GM23338 (cell line): ENCODE measurements at regions not wholly inside any gene's neighbourhood (a gene's known extent, or its start where the extent isn't known, plus 50 kb on each side); places are given as distances from the start of the nearest gene placed in this dataset.

ENCODE experiments used
- ATAC-seq: fragments of 200-7000 bp; cut with Tn5 transposase; 3 replicates; pipeline ENCODE4 v1.9.1; 2020
- DNase-seq: peaks from one replicate; pipeline ENCODE4 v3.0.0-alpha.2; 2015; ENCODE audit warnings: low spot score
- H2AFZ ChIP-seq: fragments of 200-600 bp; sonication (generic); 2 replicates; pipeline ENCODE4 v1.8.0; 2016; ENCODE audit warnings: antibody characterized with exemption, mild to moderate bottlenecking, moderate library complexity
- H3F3A ChIP-seq: fragments of 200-600 bp; sonication (generic); replicated peaks from 2 replicates; pipeline ENCODE4 v1.8.0; 2017; ENCODE audit warnings: antibody characterized with exemption, mixed run types, low read depth
- H3K27ac ChIP-seq: fragments of 200-600 bp; sonication (generic); 2 replicates; pipeline ENCODE4 v1.6.1; 2016; ENCODE audit warnings: low read depth
- H3K27me3 ChIP-seq: fragments of 200-600 bp; sonication (generic); 2 replicates; pipeline ENCODE4 v1.8.0; 2016; ENCODE audit warnings: mild to moderate bottlenecking, mixed run types, moderate library complexity; ENCODE audit not compliant: insufficient read depth
- H3K36me3 ChIP-seq: fragments of 200-600 bp; sonication (generic); 2 replicates; pipeline ENCODE4 v1.8.0; 2016; ENCODE audit warnings: mild to moderate bottlenecking; ENCODE audit not compliant: insufficient read depth
- H3K4me1 ChIP-seq: fragments of 200-600 bp; sonication (generic); 2 replicates; pipeline ENCODE4 v1.8.0; 2016; ENCODE audit warnings: mild to moderate bottlenecking, moderate library complexity; ENCODE audit not compliant: insufficient read depth
- H3K4me2 ChIP-seq: fragments of 200-600 bp; sonication (generic); 2 replicates; pipeline ENCODE4 v1.7.1; 2017; ENCODE audit warnings: mixed run types
- H3K4me3 ChIP-seq: fragments of 200-600 bp; sonication (generic); 2 replicates; pipeline ENCODE4 v1.6.1; 2016; ENCODE audit warnings: mixed run types
- H3K79me2 ChIP-seq: fragments of 200-600 bp; sonication (generic); replicated peaks from 2 replicates; pipeline ENCODE4 v1.8.0; 2017; ENCODE audit warnings: mild to moderate bottlenecking; ENCODE audit not compliant: insufficient read depth
- H3K9me2 ChIP-seq: fragments of 200-600 bp; sonication (generic); 2 replicates; pipeline ENCODE4 v1.8.0; 2017; ENCODE audit not compliant: insufficient read depth
- H4K20me1 ChIP-seq: fragments of 200-600 bp; sonication (generic); replicated peaks from 2 replicates; pipeline ENCODE4 v1.8.0; 2017; ENCODE audit warnings: mild to moderate bottlenecking; ENCODE audit not compliant: insufficient read depth
- H3K27ac Mint-ChIP-seq: 2 replicates; pipeline ENCODE4 v1.8.0; 2020; ENCODE audit warnings: inconsistent platforms, mild to moderate bottlenecking, moderate library complexity, mixed read lengths
- H3K27me3 Mint-ChIP-seq: 3 replicates; pipeline ENCODE4 v1.8.0; 2022; ENCODE audit warnings: low read depth, mild to moderate bottlenecking, moderate library complexity, mixed read lengths, inconsistent platforms; ENCODE audit not compliant: insufficient read depth, poor library complexity
- H3K36me3 Mint-ChIP-seq: 3 replicates; pipeline ENCODE4 v1.8.0; 2021; ENCODE audit warnings: low read depth, mild to moderate bottlenecking, inconsistent platforms, moderate library complexity, mixed read lengths
- H3K4me1 Mint-ChIP-seq: 3 replicates; pipeline ENCODE4 v1.8.0; 2020; ENCODE audit warnings: mild to moderate bottlenecking, inconsistent platforms, mixed read lengths
- H3K4me3 Mint-ChIP-seq: 3 replicates; pipeline ENCODE4 v1.8.0; 2021; ENCODE audit warnings: moderate library complexity, mild to moderate bottlenecking, inconsistent platforms, mixed read lengths
- H3K9me3 Mint-ChIP-seq: 3 replicates; pipeline ENCODE4 v1.8.0; 2020; ENCODE audit warnings: moderate library complexity, mild to moderate bottlenecking, inconsistent platforms, mixed read lengths
- CREB1 ChIP-seq: fragments of 250-450 bp; sonication (Bioruptor Pico); IDR thresholded peaks from 2 replicates; pipeline ENCODE4 v1.5.0; 2020; ENCODE audit warnings: low read depth, mild to moderate bottlenecking, moderate library complexity
- CTCF ChIP-seq, 2 experiments: fragments of 200-600 bp in 1 of 2; sonication (generic) in 1 of 2; conservative IDR thresholded peaks; 2 replicates each; pipeline versions ENCODE4 v1.5.1 to v1.6.1; 2016 to 2017; ENCODE audit warnings: antibody characterized with exemption in 2 of 2, low read depth in 2 of 2, mild to moderate bottlenecking in 2 of 2, moderate library complexity in 1 of 2
- ETS1 ChIP-seq: IDR thresholded peaks from 2 replicates; pipeline ENCODE4 v1.6.1; 2016; ENCODE audit warnings: antibody characterized with exemption
- EZH2 ChIP-seq: fragments of 200-600 bp; sonication (generic); IDR thresholded peaks from one replicate; pipeline ENCODE4 v1.8.0; 2017; ENCODE audit warnings: antibody characterized with exemption, mild to moderate bottlenecking, low read depth; ENCODE audit not compliant: unreplicated experiment
- EZH2phosphoT487 ChIP-seq: fragments of 200-600 bp; sonication (generic); IDR thresholded peaks from one replicate; pipeline ENCODE4 v1.8.1; 2018; ENCODE audit warnings: antibody characterized with exemption; ENCODE audit not compliant: unreplicated experiment
- JUNB ChIP-seq: IDR thresholded peaks from one replicate; pipeline ENCODE4 v1.6.1; 2016; ENCODE audit warnings: antibody characterized with exemption; ENCODE audit not compliant: unreplicated experiment
- NANOG ChIP-seq: IDR thresholded peaks from 2 replicates; pipeline ENCODE4 v1.6.1; 2016; ENCODE audit warnings: antibody characterized with exemption, borderline replicate concordance
- POLR2AphosphoS5 ChIP-seq: IDR thresholded peaks from 2 replicates; pipeline ENCODE4 v1.6.1; 2016; ENCODE audit warnings: antibody characterized with exemption, low read depth
- REST ChIP-seq: IDR thresholded peaks from one replicate; pipeline ENCODE4 v1.6.1; 2018; ENCODE audit warnings: antibody characterized with exemption; ENCODE audit not compliant: unreplicated experiment
- STAT1 ChIP-seq: IDR thresholded peaks from one replicate; pipeline ENCODE4 v1.6.1; 2016; ENCODE audit warnings: antibody characterized with exemption; ENCODE audit not compliant: unreplicated experiment
- ZNF114 ChIP-seq: fragments of 250-450 bp; sonication (Bioruptor Pico); IDR thresholded peaks from 2 replicates; pipeline ENCODE4 v1.5.0; 2020; ENCODE audit warnings: mild to moderate bottlenecking, moderate library complexity
- ZNF331 ChIP-seq: fragments of 250-450 bp; sonication (Bioruptor Pico); IDR thresholded peaks from 2 replicates; pipeline ENCODE4 v1.5.0; 2020; ENCODE audit warnings: low read depth, mild to moderate bottlenecking, moderate library complexity
- ZNF462 ChIP-seq: fragments of 250-450 bp; sonication (Bioruptor Pico); IDR thresholded peaks from 2 replicates; pipeline ENCODE4 v1.5.0; 2020; ENCODE audit warnings: mild to moderate bottlenecking, moderate library complexity

- no peak overlapping the region for H3K4me2 ChIP-seq
- H3K36me3 Mint-ChIP-seq, result no peaks in the 10 kb centered on the region
- H3K27ac ChIP-seq, result no peak overlapping the region
- no peaks in the 10 kb centered on the region for H3F3A ChIP-seq
- H3K9me3 Mint-ChIP-seq, result no peaks in the 10 kb centered on the region
- peaks cover 2% of the 10 kb centered on the region for H3K27me3 Mint-ChIP-seq
- no peaks in the 10 kb centered on the region; the same call in 1 of the 2 replicates for H3K9me2 ChIP-seq
- H4K20me1 ChIP-seq, result no peaks in the 10 kb centered on the region
- H3K4me3 Mint-ChIP-seq, result no peak overlapping the region
- H2AFZ ChIP-seq, result no peak overlapping the region
- H3K27me3 ChIP-seq, result no peaks in the 10 kb centered on the region
- H3K4me1 ChIP-seq, result no peaks in the 10 kb centered on the region
- H3K79me2 ChIP-seq, result no peaks in the 10 kb centered on the region
- no peaks in the 10 kb centered on the region for H3K36me3 ChIP-seq
- ATAC-seq (no peak), DNase-seq (no peak)
- H3K27ac Mint-ChIP-seq, result no peak overlapping the region
- TF ChIP-seq CTCF (conservative IDR thresholded peaks at IDR 0.05; ENCODE audit: low read depth in 2 of 2) (no peak), ZNF462 (CRISPR knock-in tag) (no peak), REST (no peak), STAT1 (no peak), ZNF114 (no peak), NANOG (no peak), CREB1 (CRISPR knock-in tag) (no peak), ZNF331 (CRISPR knock-in tag) (no peak), ETS1 (no peak), EZH2 (no peak), POLR2AphosphoS5 (no peak), JUNB (no peak), EZH2phosphoT487 (no peak)
- H3K4me1 Mint-ChIP-seq, result no peaks in the 10 kb centered on the region
- no peak overlapping the region for H3K4me3 ChIP-seq
Measured at GRCh38 chr11:95461348-95461747, 230.3 kb upstream of the SESN3 start.
